Aorta (tissue), 5 donors: ENCODE measurements at regions not wholly inside any gene's neighbourhood (a gene's known extent, or its start where the extent isn't known, plus 50 kb on each side); places are given as distances from the start of the nearest gene placed in this dataset.
"Not testable (repeated sequence)": the region's sequence is repeated elsewhere in the genome, so short reads cannot be mapped to it uniquely, and the experiment has no call there.

Experiments used
- ATAC-seq: fragments of 200-7000 bp; cut with Tn5 transposase; one replicate; pipeline ENCODE4 v1.9.1; 2022; ENCODE audit warnings: moderate library complexity; ENCODE audit not compliant: low FRiP score
- DNase-seq, 2 donors: peaks; one replicate each; pipeline ENCODE4 v3.0.0-alpha.2; 2020
- H3K27ac ChIP-seq, 2 donors: one replicate each; pipeline ENCODE4 v1.5.1; 2013; ENCODE audit warnings: low read length in 2 of 2, mild to moderate bottlenecking in 2 of 2, moderate library complexity in 2 of 2, control low read depth in 1 of 2, inconsistent platforms in 1 of 2, low read depth in 1 of 2
- H3K27me3 ChIP-seq, 2 donors: one replicate each; pipeline ENCODE4 v1.6.1; 2013; ENCODE audit warnings: control low read depth in 1 of 2, low read length in 1 of 2, mild to moderate bottlenecking in 1 of 2, moderate library complexity in 1 of 2; ENCODE audit not compliant: insufficient read depth in 2 of 2, control insufficient read depth in 1 of 2
- H3K36me3 ChIP-seq, 2 donors: one replicate each; pipeline ENCODE4 v1.6.1; 2013; ENCODE audit warnings: control low read depth in 1 of 2, low read length in 1 of 2, mild to moderate bottlenecking in 1 of 2; ENCODE audit not compliant: insufficient read depth in 2 of 2, control insufficient read depth in 1 of 2
- H3K4me1 ChIP-seq, 2 donors: one replicate each; pipeline ENCODE4 v1.6.1; 2013; ENCODE audit warnings: low read length in 2 of 2, control low read depth in 1 of 2, mild to moderate bottlenecking in 1 of 2, moderate library complexity in 1 of 2; ENCODE audit not compliant: insufficient read depth in 2 of 2, control insufficient read depth in 1 of 2
- H3K4me3 ChIP-seq, 2 donors: one replicate each; pipeline ENCODE4 v1.5.1; 2013; ENCODE audit warnings: low read length in 2 of 2, control low read depth in 1 of 2, mild to moderate bottlenecking in 1 of 2
- H3K9me3 ChIP-seq: one replicate; pipeline ENCODE4 v1.6.1; 2013; ENCODE audit warnings: mild to moderate bottlenecking, low read length; ENCODE audit not compliant: control insufficient read depth
- whole genome bisulfite sequencing, 2 donors: extraction: QIAGEN DNeasy Blood & Tissue Kit; methylation state at CpG; one replicate each; pipeline ENCODE4 v1.1.7; 2013; 5-methylcytosine and 5-hydroxymethylcytosine counted together
- intact Hi-C, 2 donors: fragments of 100-400 bp; cut with DNase I; formaldehyde crosslinking; loops; one replicate each; pipeline versions ENCODE4 v1.14.2 to v1.15.0; 2022
- donor health status: healthy with polysubstance abuse.
- donor health status: Bipolar disorder and iron deficiency.
- donor health status: DM: no; HTN: no; CAD: no.
- donor health status: DM: no; HTN: no; CAD: no.
- donor health status: DM: yes; HTN: yes; CAD: no.

- Histone ChIP-seq H3K36me3 (no peaks in the 10 kb centered on the region), H3K4me1 (no peaks in the 10 kb centered on the region), H3K4me3 (no peak overlapping the region), H3K27me3 (no peaks in the 10 kb centered on the region), H3K27ac (no peak overlapping the region), H3K9me3 (no peaks in the 10 kb centered on the region)
- ATAC-seq: no peak
- intact Hi-C loops: no loop called here
- DNase-seq: no peak
- WGBS, 2 donors: 78 to 84% methylated on average over 1 of the region's 1 CpG
These were observed 63.2 kb upstream of the ATP5MC3 start for GRCh38 chr2:175244697-175245096.

GRCh38 chr2:175241691-175242090 lies 60.2 kb upstream of the ATP5MC3 start:
- H3K36me3 ChIP-seq: no peaks in the 10 kb centered on the region
- no peak overlapping the region for H3K4me3 ChIP-seq
- ATAC-seq (no peak), DNase-seq (no peak)
- no peak overlapping the region for H3K27ac ChIP-seq
- WGBS, 2 donors: 56 to 72% methylated on average over 2 of the region's 2 CpGs
- H3K27me3 ChIP-seq: no peaks in the 10 kb centered on the region
- intact Hi-C loops: no loop called here
- peaks cover 3% of the 10 kb centered on the region for H3K9me3 ChIP-seq
- no peaks in the 10 kb centered on the region for H3K4me1 ChIP-seq

GRCh38 chr2:175240033-175240432 lies 58.5 kb upstream of the ATP5MC3 start:
- H3K27ac ChIP-seq, DNase-seq, H3K27me3 ChIP-seq, H3K4me1 ChIP-seq, H3K36me3 ChIP-seq, intact Hi-C loops, H3K9me3 ChIP-seq, H3K4me3 ChIP-seq, ATAC-seq: not testable (repeated sequence)
- WGBS, 2 donors: 96 to 98% methylated on average over 2 of the region's 2 CpGs

- Histone ChIP-seq H3K4me3 (no peak overlapping the region), H3K36me3 (no peaks in the 10 kb centered on the region), H3K4me1 (no peaks in the 10 kb centered on the region), H3K27ac (no peak overlapping the region), H3K27me3 (no peaks in the 10 kb centered on the region), H3K9me3 (peaks cover 3% of the 10 kb centered on the region)
- intact Hi-C loops: no loop called here
- 80 to 83% methylated on average over 4 of the region's 4 CpGs for WGBS, 2 donors
- ATAC-seq (no peak), DNase-seq (no peak)
These were observed 55.4 kb upstream of the ATP5MC3 start for GRCh38 chr2:175236930-175237329.

GRCh38 chr2:175234650-175235049 lies 53.1 kb upstream of the ATP5MC3 start:
- 93 to 98% methylated on average over 2 of the region's 2 CpGs for WGBS, 2 donors
- no peak overlapping the region for H3K4me3 ChIP-seq
- H3K4me1 ChIP-seq: no peaks in the 10 kb centered on the region
- intact Hi-C loops: no loop called here
- no peak for DNase-seq
- H3K36me3 ChIP-seq: no peaks in the 10 kb centered on the region
- H3K9me3 ChIP-seq: peaks cover 3% of the 10 kb centered on the region
- no peaks in the 10 kb centered on the region for H3K27me3 ChIP-seq
- H3K27ac ChIP-seq: no peak overlapping the region
- no peak for ATAC-seq

- no peaks in the 10 kb centered on the region for H3K4me1 ChIP-seq
- no peak for ATAC-seq
These were observed 52.6 kb upstream of the ATP5MC3 start for GRCh38 chr2:175234153-175234552.

GRCh38 chr2:175233135-175233719 lies 51.7 kb upstream of the ATP5MC3 start:
- 43 to 52% methylated on average over 4 of the region's 4 CpGs for WGBS, 2 donors

More at GRCh38 chr2:175234153-175234552, 52.6 kb upstream of the ATP5MC3 start:
- Histone ChIP-seq H3K4me3 (no peak overlapping the region), H3K9me3 (peaks cover 1% of the 10 kb centered on the region), H3K27me3 (no peaks in the 10 kb centered on the region), H3K36me3 (no peaks in the 10 kb centered on the region), H3K27ac (no peak overlapping the region)
- intact Hi-C loops: no loop called here
- DNase-seq: no peak

More at GRCh38 chr2:175233135-175233719, 51.7 kb upstream of the ATP5MC3 start:
- Histone ChIP-seq H3K27ac (no peak overlapping the region), H3K4me1 (no peaks in the 10 kb centered on the region), H3K9me3 (no peaks in the 10 kb centered on the region), H3K4me3 (no peak overlapping the region), H3K36me3 (no peaks in the 10 kb centered on the region), H3K27me3 (no peaks in the 10 kb centered on the region)
- DNase-seq (no peak), ATAC-seq (no peak)
- intact Hi-C loops: no loop called here
